ENCODE measurements at regions not wholly inside any gene's neighbourhood (a gene's known extent, or its start where the extent isn't known, plus 50 kb on each side); places are given as distances from the start of the nearest gene placed in this dataset.

GRCh38 chr3:10585945-10586344 lies 80.6 kb upstream of the ATP2B2 start:
- no peak for DNase-seq

- peak in 1 of 2 donors; percentile 9 for DNase-seq
These were observed 89.5 kb upstream of the ATP2B2 start for GRCh38 chr3:10594915-10595314.

GRCh38 chr3:10596746-10597448 lies 91.5 kb upstream of the ATP2B2 start:
- DNase-seq = no peak

- no peak for DNase-seq
These were observed 92.3 kb upstream of the ATP2B2 start for GRCh38 chr3:10597733-10598132.

GRCh38 chr3:10599017-10599416 lies 93.6 kb upstream of the ATP2B2 start:
- no peak for DNase-seq

DNA sequence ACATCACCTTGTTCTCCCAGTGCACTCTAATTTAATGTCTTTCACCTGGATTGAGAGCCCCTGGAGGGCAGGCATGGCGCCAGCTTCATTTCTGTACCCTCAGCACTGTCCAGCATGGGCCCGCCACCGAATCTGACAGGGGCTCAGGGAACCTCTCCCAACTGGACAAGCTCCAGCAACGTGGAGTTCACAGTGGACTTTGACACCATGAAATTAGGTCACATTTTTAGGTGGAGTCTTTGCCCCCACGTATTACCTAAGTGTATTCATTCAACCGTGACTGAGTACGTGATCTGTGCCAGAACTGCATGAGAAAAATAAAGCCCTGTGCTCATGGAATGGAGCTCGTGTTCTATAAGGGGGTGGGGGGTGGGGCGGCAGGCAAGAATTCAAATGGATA lies 94.1 kb upstream of the ATP2B2 start:
- DNase-seq = no peak

DNA sequence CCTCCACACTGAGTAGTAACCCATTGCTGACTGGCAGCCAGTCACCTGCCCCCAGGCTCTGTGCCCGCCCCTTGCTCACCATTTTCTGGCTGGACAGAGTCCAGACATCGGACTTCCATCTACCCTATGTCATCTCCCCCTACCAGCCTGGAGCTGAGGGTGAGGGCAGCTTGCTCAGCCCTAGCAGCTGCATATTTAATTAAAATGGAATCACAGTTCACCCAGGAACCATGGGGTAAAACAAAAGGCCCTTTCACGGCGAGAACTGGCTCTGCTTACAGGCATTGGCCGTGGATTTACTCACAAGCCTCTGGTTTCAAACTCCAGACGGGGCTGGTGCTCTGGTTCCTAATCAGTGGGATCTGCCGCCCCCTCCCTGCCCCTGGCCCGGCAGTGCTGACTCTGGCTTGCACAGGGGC lies 94.9 kb upstream of the ATP2B2 start:
- DNase-seq = no peak

- no peak for DNase-seq
These were observed 95.3 kb upstream of the ATP2B2 start for GRCh38 chr3:10600726-10601125.

- no peak for DNase-seq
These were observed 95.9 kb upstream of the ATP2B2 start for GRCh38 chr3:10601151-10601856.

- DNase-seq = no peak
These were observed 96.5 kb upstream of the ATP2B2 start for GRCh38 chr3:10601857-10602230.

- no peak for DNase-seq
These were observed 96.9 kb upstream of the ATP2B2 start for GRCh38 chr3:10602271-10602670.

DNA sequence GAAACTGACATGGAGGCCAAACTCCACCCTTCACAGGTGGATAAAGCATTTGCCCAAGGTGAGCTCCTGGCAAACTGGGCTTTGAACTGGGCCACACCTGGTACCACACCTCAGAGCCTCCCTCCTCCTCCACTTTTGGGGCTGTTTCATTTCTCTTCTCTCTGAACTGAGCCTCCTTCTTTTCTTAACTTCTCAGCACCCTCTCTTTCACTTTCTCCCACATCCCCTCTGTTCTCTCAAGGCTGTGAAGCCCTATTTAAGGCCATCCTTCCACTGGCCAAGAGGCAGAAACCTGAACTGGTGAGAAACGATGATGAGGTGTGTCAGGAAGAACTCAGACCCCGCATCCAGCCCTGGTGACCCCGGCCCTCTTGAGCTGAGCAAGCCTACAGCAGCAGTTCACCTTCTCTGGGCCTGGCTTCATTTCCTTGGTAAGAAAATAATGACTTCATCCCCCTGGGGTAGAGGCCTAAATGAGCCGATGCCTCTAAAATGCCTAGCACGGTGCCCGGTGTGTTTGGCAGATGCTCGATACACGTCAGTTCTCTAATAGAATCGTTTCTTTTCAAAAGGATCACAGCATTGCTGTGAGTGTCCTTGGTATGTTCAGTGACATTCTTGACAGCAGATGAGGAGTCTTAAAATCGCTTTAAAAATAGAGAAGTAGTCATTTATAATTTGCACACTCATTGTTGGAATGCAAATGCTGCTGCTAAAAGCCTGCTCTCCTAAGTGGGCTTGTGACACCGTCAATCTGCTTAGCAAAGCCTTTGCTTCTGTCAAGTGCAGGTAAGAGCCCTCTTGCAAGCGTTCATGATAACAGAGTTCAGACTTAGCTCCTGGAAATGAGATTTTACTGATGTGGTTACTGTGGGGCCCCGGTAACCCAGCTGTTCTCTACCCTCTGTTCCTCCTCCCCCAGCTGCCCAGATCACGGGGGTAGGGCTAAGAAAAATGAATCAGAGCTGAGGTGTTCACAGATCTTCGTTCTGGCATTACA lies 97.7 kb upstream of the ATP2B2 start:
- DNase-seq = peak; percentile 60 to 61

DNA sequence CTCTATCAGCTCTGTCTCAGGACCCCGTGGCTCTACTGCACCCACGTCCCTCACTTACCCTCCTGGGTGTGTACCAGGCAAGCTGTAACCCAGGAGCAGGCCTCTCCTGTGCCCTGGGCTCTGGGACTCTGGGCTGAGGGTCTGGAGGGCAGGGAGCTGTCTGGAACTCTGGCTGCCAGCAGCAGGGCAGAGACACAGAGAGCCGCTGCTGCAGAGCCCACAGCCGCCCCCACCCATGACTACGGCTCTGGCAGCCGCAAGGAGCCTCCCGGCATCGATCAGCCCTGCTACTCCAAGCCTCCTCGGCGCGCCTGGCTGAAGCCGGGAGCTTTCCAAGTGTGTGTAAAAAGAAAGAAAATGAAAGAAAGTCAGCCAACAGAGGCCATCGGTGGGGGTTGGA lies 103.7 kb upstream of the ATP2B2 start:
- DNase-seq = no peak

GRCh38 chr3:10614168-10614567 lies 108.8 kb upstream of the ATP2B2 start:
- DNase-seq = no peak

GRCh38 chr3:10615715-10616114 lies 110.3 kb upstream of the ATP2B2 start:
- no peak for DNase-seq

DNA sequence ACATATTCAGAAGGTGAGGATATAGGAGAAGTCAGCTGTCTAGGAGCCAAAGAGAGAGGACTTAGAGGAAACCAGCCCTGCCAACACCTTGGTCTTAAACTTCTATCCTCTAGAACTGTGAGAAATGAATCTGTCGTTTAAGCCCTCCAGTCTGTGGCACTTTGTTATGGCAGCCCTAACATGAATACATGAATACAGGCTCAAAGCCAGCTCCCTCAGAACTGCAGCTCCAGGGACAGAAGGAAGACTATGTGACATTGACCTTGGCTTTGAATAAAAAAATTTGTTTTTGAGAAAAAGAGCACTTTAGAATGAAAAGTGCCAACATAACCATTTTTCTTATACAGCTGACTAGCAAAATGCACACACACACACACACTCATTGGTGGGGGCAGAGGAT lies 110.9 kb upstream of the ATP2B2 start:
- no peak for DNase-seq

- no peak for DNase-seq
These were observed 114.8 kb upstream of the ATP2B2 start for GRCh38 chr3:10619989-10620832.

DNA sequence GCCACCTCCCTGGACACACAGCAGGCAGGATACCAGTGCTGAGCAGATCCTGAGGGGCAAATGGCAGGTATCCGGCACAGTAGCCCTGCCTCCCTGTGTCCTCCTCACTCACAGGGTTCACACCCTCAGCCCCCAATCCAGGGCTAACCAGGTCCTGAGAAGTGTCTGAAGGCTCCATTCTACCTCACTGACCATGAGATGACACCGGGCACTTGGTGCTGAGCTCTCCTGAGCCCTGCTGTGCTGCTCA lies 115.4 kb upstream of the ATP2B2 start:
- no peak for DNase-seq

- no peak for DNase-seq
These were observed 118.3 kb upstream of the ATP2B2 start for GRCh38 chr3:10623578-10624275.

DNA sequence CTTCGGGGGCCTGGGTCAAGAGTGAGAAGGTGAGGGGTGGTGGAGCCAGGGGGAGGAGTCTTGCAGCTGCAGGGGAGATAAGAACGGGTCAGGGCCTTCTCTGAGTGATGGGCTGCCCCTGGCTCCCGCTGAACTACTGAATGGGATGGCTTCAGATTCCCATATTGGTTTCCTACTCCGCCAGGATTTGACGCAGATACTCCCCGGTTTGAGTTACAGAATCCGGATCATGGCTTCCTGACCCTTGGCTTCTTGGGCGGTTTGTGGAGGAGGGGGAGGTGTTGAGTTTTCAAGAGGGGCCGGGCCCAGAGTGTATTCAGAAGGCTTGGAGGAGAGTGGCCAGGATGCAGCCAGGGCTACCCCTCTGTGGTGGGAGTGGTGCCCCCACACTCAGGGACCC lies 119.9 kb upstream of the ATP2B2 start:
- DNase-seq = no peak

DNA sequence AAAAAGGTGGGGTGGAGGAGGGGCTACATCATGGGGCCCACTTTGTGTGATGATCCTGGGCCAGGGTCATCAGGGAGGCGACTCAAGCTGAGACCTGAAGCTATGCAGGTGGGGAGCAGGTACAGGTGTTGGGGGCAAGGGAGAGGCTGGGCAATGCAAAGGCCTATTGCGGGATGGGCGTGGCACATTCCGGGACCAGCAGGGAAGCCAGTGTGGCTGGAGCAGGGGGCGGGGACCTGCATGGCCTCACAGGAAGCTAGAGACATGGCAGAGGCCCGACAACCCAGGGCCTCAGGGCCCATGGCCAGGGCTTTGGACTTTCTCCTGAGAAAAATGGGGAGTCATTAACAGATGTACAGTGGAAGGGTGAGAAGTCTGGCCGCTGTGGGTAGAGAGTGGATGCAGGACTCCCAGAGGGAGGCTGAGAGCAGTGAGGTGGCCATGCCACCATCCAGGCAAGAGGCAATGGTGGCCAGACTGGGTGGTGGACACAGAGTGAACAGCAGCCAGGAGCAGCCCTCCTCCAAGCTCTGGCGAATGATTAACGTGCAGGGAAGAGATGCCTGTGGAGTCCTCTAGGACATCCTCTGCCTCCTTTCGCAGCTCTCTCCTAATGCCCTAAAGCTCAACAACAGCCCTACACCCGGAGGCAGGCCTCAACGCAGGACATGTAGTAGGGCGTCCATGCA lies 122.6 kb upstream of the ATP2B2 start:
- no peak for DNase-seq
